ENCODE measurements at regions not wholly inside any gene's neighbourhood (a gene's known extent, or its start where the extent isn't known, plus 50 kb on each side); places are given as distances from the start of the nearest gene placed in this dataset.
"Not testable (repeated sequence)": the region's sequence is repeated elsewhere in the genome, so short reads cannot be mapped to it uniquely, and the experiment has no call there.

- no peak for FAIRE-seq
These were observed 814.0 kb downstream of the BRD1 start for GRCh38 chr22:49013707-49014106.

- FAIRE-seq = no peak
These were observed 814.8 kb downstream of the BRD1 start for GRCh38 chr22:49012712-49013395.

- FAIRE-seq = no peak
These were observed 815.7 kb downstream of the BRD1 start for GRCh38 chr22:49011769-49012648.

GRCh38 chr22:49011379-49011768 is 816.3 kb downstream of the BRD1 start:
- no peak for FAIRE-seq

- no peak for FAIRE-seq
These were observed 816.8 kb downstream of the BRD1 start for GRCh38 chr22:49010901-49011300.

GRCh38 chr22:49010070-49010863 is 817.4 kb downstream of the BRD1 start:
- no peak for FAIRE-seq

GRCh38 chr22:49009359-49010063 is 818.2 kb downstream of the BRD1 start:
- FAIRE-seq = no peak

- FAIRE-seq = no peak
These were observed 818.9 kb downstream of the BRD1 start for GRCh38 chr22:49008682-49009235.

GRCh38 chr22:49007013-49007653 is 820.5 kb downstream of the BRD1 start:
- FAIRE-seq = no peak

- FAIRE-seq = no peak
These were observed 821.3 kb downstream of the BRD1 start for GRCh38 chr22:49006207-49007012.

GRCh38 chr22:49005557-49005956 is 822.1 kb downstream of the BRD1 start:
- no peak for FAIRE-seq

- no peak for FAIRE-seq
These were observed 822.9 kb downstream of the BRD1 start for GRCh38 chr22:49004484-49005399.

- FAIRE-seq = not testable (repeated sequence)
These were observed 830.1 kb downstream of the BRD1 start for GRCh38 chr22:48997605-48998004.

- FAIRE-seq = no peak
These were observed 834.0 kb downstream of the BRD1 start for GRCh38 chr22:48993655-48994054.

GRCh38 chr22:48984639-48985038 is 843.0 kb downstream of the BRD1 start:
- FAIRE-seq = no peak

GRCh38 chr22:48982321-48982905 is 845.3 kb downstream of the BRD1 start:
- FAIRE-seq = no peak

GRCh38 chr22:48981371-48982061 is 846.2 kb downstream of the BRD1 start:
- FAIRE-seq = no peak

- FAIRE-seq = no peak
These were observed 846.8 kb downstream of the BRD1 start for GRCh38 chr22:48980918-48981317.

GRCh38 chr22:48980409-48980808 is 847.3 kb downstream of the BRD1 start:
- FAIRE-seq = no peak
